CD4-positive, alpha-beta T cell treated with Interleukin-1 beta for 1 hour (primary cell): ENCODE measurements at regions not wholly inside any gene's neighbourhood (a gene's known extent, or its start where the extent isn't known, plus 50 kb on each side); places are given as distances from the start of the nearest gene placed in this dataset.

Experiments
- DNase-seq, 2 donors: peaks; one replicate each; pipeline ENCODE4 v3.0.0-alpha.2; 2020 to 2022

DNA sequence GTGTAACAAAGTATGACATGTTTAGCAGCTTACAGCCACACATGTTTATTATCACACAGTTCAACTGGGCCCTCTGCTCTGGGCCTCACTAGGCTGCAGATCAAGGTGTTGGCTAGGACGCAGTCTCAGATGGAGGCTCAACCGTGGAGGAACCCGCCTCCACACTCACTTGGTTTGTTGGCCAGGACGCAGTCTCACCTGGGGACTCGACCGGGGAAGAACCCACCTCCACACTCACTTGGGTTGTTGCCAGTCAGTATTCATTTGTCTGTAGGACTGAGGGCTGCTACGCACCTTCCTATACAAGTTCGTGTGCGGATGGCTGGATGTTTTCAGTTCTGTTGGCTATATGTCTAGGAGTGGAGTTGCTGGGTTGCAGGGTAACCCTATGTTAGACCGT lies 240.7 kb upstream of the CIBAR2 start:
- no peak for DNase-seq

DNA sequence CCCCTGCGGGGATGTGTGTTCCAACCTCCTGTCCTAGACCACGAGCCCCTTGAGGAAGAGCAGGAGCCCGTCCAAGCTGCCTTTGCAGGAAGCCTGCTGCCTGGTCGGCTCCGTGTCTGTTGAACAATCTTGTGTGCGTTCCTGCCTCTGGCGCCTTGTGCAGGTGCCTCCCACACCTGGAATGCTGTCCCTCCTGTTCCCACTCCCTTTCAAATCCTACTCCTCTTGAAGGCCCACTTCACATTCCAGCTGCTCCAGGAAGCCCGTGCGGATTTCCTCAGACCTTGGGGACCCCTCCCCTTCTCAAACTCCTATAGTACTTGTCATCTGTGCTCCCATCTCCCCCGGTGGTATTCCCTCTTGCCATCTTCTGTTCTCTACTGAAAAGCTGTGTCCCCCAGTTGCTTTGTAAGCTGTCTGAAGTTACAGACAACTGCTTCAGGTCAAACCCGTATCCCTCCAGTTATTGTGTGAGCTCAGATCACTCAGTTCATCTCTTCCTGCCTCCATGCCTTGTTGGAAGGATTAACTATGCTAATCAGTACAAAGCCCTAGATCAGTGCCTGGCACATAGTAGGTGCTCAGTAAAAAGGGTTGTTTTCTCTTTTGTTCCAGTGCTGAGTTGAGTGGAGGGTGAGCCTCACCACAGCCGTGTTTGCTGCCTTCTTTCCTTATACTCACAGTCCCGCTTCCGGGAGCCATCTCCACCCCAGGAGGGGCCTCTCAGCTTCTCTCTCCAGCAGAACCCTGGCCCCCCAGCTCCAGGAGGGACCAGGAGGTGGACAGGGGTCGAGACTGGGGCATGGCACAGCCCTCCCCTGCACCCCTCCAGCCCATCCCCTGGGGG lies 241.8 kb upstream of the CIBAR2 start:
- DNase-seq, result no peak

DNA sequence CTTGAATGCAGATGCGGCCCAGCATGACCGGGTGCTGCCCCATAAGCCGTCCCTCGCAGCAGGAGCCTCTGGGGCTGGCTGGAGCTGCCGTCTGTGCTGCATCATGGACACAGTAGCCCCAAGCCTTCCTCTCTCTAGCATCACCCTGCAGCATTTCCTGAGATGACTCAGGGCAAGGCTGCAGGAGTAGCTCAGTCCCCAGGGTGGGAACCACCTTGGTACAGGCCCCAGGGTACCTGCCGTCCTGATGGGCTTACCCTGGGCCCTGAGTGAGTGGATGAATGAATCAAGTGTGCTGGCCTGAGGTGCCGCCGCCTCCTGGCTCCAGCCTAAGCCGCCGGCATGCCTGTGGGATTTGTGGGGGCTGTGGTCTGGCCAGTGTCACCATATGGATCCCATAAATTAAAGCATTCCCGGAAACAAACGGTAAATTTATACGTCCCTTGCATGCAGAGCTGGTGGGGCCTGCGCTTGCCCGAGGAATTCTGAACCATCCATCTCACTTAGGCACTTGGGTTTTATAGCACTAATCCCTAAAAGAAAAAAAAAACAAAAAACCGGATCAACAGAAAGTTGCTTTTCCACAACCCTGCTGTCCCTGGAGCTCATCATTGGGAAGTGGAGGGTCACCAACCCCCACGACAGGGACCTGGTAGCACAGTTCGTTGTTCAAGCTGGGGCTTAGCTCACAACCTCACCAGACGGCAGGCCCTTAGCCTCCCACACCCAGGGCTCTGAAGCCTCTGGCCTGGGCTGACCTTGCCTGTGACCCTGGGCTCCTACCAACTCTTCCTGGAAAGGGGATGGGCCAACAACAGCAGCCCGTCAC lies 242.6 kb upstream of the CIBAR2 start:
- DNase-seq, result no peak

DNA sequence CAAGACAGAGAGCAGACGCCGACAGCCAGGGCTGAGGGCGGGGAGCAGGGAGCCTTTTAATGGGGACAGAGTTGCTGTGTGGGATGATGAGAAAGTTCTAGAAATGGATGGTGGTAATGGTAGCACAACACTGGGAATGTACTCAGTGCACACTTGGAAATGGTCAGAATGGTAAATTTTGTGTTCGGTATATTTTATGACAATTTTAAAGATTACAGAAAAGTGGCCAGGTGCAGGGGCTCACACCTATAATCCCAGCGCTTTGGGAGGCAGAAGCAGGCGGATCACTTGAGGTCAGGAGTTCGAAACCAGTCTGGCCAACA lies 243.2 kb upstream of the CIBAR2 start:
- no peak for DNase-seq

DNA sequence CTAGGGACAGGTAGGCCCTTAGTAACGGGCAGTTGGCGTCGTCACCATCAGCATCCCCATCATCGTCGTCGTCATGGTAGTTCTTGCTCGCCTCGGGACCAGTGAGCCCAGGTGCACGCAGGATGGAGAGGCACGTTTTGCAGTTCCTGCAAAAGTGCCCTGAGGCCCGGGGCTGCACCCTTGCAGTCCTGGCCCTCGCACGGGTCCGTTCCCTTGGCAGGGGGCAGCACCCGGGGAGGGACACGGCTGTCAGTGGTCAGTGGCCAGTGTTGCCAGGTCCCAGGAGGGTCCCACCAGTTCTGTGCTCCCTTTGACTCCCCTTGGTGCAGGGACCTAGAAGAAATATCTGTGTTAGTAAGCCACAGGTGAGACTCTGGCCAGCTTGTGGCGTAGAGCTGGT lies 243.9 kb upstream of the CIBAR2 start:
- DNase-seq, result no peak

DNA sequence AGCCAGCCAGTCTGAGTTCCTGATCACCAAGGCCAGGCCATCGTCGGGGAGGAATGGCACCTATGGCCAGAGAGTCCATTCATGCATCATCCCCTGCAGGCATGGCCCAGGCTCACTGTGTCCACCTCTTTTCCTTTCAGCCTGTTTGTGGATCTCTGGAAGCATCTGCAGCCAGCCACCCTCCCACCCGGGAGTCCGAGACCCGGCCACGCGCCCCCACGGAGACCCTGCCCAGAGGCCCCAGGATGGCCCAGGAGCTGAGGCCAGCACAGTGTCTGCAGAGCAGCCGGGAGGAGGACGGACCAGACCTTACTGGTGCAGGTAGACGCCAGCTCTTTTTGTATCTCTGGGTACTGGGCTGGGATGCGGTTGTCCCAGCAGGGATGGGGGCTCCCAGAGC lies 245.1 kb upstream of the CIBAR2 start:
- DNase-seq, result no peak

DNA sequence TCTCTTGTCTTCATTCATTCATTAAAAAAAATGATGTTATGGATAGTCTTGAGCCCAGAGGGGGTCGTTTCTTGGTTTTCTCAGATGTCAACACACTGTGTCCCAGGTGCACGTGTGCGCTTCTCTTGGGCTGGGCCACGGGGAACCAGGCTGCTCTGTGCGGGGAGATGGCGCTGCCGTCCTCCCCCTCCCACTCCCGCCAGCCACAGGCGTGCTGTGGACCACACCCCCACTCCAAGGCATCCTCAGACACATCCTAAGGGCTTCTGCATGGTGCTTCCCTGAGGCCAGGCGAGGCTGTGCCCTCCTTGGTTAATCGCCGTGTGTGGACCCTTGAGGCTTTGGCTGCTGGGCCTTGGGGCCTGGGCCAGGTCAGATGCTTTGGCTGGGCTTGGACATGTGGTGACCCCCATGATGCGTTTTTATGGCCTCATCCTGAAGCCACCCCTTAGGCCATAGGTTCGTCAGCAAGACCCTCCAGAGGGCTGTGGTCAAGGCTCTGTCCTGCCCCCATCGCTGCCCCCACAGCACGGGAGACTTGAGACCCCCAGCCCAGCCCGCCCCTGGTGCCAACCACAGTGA lies 245.7 kb upstream of the CIBAR2 start:
- DNase-seq, result no peak

DNA sequence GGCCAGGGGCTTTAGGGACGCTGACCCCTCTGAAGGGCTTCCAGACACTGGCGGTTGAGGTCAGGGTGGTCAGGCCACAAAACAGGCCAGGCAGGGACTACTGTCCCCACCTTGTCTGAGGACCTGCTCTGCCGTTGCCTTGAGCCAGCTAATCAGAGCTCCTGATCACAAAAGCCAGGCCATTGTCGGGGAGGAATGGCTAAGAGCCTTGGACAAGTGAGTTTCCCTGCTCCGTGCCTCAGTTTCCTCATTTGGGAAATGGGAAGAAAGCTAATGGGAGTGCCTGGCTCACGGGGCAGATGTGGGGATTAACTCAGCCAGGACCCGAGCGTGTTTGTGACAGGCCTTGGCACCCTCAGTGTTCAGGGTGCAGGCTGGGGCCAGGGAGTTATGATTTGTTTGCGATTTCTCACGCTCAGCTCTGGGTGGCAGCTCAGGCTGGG lies 246.5 kb upstream of the CIBAR2 start:
- DNase-seq, result no peak

DNA sequence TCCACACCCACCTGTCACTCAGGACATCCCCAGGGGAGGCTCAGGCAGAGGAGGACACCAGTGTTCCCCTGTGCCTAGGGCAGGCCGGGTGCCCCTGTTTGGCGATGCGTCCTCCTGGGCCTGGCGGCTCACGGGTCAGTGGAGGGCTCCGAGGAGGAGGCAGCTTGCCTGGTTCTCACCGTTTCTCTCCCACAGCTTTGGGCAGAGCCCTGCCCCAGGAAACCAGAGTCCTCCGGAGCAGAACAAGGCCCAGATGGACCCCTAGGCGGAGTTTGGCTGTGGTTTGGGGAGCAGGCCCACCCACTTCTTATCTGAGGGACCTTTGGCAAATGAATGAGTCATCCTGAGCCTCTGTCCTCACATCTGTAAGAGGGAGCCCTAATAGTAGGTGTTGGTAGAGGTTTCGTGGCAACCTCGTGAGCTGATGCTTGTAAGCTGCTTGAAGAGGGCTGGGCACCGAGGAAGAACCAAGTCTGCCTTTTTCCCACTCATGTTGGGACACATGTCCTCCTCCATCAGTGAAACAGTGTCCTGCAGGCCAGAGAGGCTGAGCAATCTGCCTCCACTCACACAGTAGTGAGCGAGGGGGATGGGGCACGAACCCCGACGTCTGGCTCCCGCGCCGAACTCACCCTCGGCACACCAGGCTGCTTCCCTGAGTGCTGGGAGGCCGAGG lies 247.0 kb upstream of the CIBAR2 start:
- DNase-seq, result no peak

DNA sequence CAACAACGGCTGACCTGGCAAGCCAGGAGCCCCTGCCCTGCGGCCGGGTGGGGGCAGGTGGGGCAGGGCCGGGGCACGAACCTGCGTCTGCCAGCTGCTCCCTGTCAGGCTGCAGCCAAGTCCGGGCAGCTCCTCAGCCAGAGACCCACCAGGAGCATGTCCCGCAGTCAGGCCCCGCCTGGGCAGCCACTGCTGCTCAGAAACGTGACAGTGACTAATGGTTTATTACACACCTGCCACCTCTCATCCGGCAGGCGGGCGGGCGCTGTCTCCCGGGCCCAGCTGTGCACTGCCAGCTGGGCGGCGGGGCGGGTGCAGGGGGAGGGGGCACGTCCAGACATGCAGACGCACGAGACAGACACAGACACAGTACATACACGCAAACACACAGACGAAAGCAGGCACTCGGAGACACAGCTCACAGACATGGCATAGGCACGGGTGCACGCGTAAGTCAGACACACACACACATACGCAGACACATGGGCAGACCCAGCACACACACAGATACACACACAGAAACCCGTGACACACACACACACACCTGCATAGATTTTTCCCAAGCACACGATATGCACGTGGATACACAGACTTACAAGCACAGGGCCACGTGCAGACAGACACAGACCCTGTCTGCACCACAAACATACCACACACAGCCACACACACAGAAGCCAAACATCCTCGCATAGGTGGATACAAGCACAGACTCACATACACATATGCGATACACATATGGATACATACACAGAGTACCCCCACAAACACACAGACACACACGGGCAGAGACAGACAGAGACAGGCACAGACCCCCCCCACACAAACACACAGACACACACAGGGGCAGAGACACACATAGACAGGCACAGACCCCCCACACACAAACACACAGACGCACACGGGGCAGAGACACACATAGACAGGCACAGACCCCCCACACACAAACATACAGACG lies 248.3 kb upstream of the CIBAR2 start:
- no peak for DNase-seq

DNA sequence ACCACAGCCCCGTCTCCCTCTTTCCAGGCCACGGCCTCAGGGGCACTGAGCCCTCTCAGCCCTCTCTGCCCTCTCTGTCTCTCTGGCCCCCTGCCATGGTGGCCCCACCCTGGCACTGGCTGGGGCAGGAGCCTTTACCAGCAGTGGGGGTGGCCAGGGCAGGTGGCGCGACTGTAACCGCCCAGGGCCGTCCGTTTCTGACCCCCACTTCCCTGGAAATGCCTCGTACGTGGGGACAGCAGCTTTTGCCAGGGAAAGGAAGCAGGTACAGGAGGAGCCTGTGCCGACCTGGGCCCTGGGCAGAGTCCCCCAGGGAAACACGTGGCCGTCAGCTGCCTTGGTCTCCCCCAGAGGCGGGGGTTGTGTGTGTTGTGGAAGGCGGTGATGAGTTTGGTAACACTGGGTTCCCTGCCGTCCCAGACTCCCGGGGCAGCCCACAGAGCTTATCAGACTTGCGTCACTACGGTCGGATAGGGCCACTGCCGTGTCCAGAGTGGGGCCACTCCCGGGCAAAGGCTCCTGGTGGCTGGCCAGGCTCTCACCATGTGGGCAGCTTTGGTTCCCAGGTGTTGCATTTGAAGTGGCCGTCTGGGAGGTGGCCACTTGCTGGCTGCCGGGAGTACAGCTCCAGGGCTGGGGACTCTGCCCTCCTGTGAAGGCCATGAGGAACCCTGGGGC lies 249.3 kb upstream of the CIBAR2 start:
- DNase-seq, result no peak

DNA sequence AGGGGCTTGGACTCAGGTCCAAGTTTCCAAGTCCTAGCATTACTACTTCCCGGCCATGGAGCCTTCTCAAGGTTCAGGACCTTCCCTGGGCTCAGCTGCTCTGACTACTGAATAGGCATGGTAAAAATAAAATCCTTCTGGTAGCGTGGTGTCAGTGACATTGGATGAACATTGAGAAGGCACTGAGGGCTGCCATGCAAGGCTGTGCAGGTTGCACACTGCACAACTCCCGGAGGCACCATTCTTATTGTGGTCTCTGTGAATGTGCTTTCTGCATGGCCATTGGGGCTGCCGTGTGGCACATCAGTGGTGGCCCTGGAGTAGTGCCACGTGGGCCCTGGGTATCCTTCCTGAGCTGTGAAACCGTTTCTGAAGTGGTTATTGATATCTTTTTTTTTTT lies 250.2 kb upstream of the CIBAR2 start:
- no peak for DNase-seq

DNA sequence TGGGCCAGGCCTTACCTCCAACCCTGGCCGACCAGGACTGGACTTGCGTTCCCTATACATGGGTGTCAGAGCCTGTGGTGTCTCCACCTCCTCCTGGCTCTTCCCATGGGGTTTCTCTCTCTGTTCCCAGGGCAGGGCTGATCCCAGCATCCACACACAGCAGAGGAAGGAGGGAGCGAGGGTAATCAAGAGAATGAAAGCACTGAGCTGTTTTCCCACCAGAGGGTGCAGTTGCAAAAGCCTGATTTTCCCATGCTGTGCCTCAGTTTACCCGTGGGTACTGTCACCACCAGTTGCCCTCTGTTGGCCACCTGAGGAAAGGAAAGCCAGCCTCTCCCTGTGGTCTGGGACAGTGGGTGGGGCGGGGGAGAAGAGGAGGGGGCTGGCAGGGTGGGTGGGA lies 249.7 kb upstream of the GSE1 start:
- DNase-seq, result no peak

DNA sequence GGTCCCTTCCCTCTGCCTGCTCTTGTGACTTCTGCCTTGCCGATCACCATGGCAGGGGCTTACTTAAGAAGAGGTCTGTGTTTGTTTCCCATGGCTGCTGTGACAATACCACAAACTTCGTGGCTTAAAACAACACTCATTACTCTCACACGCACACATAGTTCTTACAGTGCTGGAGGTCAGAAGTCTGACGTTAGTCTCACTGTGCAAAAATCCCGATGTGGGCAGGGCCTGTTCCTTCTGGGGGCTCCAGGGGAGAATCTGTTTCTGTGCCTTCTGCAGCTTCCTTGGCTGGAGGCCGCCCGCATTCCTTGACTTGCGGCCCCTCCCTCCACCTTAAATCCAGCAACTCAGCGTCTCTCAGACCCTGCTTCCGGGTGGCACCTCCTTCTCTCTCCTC lies 249.2 kb upstream of the GSE1 start:
- no peak for DNase-seq

DNA sequence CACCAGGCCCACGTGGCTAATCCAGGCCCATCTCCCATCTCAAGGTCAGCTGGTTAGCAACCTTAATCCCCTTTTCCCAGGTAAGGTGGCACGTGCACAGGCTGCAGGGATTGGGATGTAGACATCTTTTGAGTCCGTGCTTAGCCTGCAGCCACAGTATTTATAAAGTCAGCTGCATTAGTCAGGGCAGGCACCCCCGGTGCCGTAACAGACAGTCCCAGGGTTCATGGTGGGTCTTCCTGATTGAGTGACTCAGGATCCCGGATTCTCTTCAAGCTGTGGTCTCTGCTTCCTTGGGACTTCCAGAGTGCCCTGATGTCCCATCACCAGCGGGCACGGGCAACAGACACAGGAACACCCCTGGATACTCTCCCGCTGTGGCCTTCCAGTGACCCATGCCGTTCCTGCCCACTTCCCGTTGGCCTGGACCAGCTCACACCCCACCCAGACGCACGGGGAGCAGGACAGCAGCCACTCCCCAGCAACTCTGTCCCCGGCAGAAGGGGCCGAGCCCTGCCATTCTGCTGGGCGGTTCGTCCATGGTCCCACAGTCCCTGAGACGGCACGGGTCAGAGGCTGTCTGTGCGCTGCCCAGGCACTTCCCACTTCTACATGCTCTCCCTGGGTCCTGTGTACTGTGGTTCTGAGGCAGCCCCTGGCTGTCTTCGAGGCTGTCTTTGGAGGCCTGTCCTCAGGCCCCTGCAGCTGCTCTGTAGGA lies 248.6 kb upstream of the GSE1 start:
- DNase-seq, result no peak

DNA sequence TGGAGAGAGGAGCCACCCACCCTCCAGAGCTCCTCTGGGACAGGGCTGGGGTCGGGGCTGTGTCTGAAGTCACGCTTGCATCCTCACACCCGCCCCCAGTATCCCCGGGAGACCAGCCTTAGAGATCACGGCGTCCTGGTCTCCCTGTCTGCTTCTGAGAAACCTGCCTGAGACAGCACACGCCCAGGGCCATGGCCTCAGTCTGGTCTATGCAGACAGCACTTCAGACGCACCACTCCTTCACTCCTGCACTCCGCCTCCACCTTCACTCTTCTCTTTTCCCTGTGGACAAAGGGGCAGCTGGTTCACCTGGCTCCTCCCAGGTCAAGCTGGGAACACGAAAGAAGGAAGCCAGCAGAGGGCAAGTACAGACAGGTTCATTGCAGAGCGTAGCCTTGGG lies 248.0 kb upstream of the GSE1 start:
- no peak for DNase-seq

DNA sequence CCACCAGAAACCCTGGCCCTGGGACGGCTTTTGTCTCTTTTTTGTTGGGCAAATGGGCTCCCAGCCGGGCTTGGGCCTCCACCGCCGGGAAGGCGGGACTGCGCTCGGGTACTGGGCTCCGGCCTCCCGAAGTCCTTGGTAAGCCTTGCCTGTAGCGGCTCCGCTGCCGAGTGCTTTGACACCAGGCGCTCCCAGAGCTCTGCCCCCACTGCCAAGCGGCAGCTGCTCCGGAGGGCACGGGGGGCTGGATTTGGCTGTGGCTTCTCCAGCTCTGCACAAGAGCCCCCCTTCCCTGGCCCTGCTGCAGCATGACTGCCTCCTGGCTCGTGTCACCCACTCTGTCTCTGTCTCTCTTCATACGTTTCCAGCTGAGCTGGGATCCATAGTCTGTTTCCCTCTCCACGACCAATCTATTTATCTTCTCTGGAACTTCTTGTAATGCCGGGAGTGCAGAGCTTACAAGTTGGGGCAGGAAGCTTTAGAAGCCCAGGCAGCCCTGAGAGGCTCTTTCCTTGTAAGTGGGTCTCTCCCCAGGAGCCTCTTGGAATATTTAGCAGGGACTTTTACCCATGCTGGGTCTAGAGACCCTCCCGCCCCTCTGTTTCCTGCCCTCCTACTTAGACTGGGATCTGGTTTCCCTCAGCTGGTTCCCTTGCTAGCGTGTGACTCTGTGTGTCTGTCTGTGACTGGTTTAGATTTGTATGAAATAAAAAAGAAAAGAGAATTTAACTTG lies 246.9 kb upstream of the GSE1 start:
- no peak for DNase-seq

DNA sequence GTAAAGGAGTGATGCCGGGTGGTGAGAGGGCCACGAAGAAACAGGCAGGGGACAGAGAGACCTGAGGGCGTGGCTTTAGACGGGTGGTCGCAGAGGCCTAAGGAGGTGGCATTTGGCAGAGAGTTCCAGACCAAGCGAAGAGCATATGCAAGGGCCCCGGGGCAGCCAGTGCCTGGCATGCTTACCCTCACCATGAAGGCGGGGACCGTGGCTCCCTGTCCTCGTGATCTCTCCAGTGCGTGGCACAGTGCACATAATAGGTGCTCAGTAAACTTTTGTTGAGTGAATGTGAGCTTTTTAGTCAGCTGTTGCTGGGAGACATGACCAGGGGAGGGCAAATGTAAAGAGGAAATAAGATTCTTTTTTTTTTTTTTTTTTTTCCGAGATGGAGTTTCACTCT lies 245.6 kb upstream of the GSE1 start:
- DNase-seq, result no peak

DNA sequence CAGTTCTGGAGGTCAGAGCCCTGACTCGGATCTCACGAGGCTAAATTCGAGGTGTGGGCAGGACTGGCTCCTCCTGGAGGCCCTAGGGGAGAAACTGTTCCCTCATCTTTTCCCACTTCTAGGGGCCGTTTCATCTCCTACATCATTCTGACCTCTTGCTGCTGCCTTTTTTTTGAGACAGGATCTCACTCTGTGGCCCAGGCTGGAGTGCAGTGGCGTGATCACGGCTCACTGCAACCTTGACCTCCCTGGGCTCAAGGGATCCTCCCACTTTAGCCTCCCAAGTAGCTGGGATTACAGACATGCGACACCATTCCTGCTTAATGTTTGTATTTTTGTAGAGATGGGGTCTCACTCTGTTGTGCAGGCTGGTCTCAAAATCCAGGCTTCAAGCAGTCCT lies 244.1 kb upstream of the GSE1 start:
- no peak for DNase-seq
